GM12878 (cell line): ENCODE measurements at regions not wholly inside any gene's neighbourhood (a gene's known extent, or its start where the extent isn't known, plus 50 kb on each side); places are given as distances from the start of the nearest gene placed in this dataset.

Experiments
- ATAC-seq: fragments of 200-7000 bp; cut with Tn5 transposase; 3 replicates; pipeline ENCODE4 v1.9.1; 2020; ENCODE audit warnings: mild to moderate bottlenecking, moderate library complexity
- BruUV-seq: library from RNA; stranded (reverse); fragments of 400-500 nt; replicated peaks from 2 replicates; lab custom pipeline; 2021; lab: Mats Ljungman, UMichigan
- CTCF ChIA-PET: fragments of 300-600 bp; sonication (Branson Sonifier 250); formaldehyde crosslinking; extraction: SDS; loops from one replicate; lab custom pipeline; 2021; ENCODE audit warnings: inconsistent platforms; lab: Yijun Ruan, JAX
- POLR2A ChIA-PET: fragments of 350-600 bp; formaldehyde crosslinking; extraction: SDS; loops from one replicate; lab custom pipeline; 2021; ENCODE audit warnings: inconsistent platforms; lab: Charles Lee
- RAD21 ChIA-PET: fragments of 300-600 bp; sonication (Branson Sonifier 250); formaldehyde crosslinking; loops from one replicate; lab custom pipeline; 2023; ENCODE audit warnings: antibody characterized with exemption; ENCODE audit not compliant: unreplicated experiment; lab: Charles Lee
- SMC1A ChIA-PET: fragments of 300-600 bp; sonication (Branson Sonifier 250); formaldehyde crosslinking; loops from one replicate; lab custom pipeline; 2023; ENCODE audit not compliant: unreplicated experiment, uncharacterized antibody; lab: Charles Lee
- DNase-seq: peaks from one replicate; pipeline ENCODE4 v3.0.0-alpha.2; 2011; ENCODE audit warnings: low read depth, low spot score
- FAIRE-seq: peaks from 3 replicates; lab custom pipeline; 2011; peaks lifted over from hg19 to GRCh38; lab: Jason Lieb, UNC
- H2AFZ ChIP-seq: 2 replicates; pipeline ENCODE4 v1.6.0; 2011; ENCODE audit warnings: low read depth, low read length, control low read depth; ENCODE audit not compliant: control insufficient read depth
- H3K27ac ChIP-seq: 2 replicates; pipeline ENCODE4 v1.5.1; 2011; ENCODE audit warnings: control low read depth; ENCODE audit not compliant: control insufficient read depth, insufficient read depth
- H3K27me3 ChIP-seq, 2 experiments: replicated peaks in 1 of 2; 2 replicates each; pipeline versions ENCODE4 v1.6.0 to v1.6.1; 2011; ENCODE audit warnings: low read length in 1 of 2; ENCODE audit not compliant: control insufficient read depth in 2 of 2, insufficient read depth in 2 of 2
- H3K36me3 ChIP-seq, 2 experiments: 2 replicates each; pipeline ENCODE4 v1.5.1; 2011; ENCODE audit warnings: low read length in 1 of 2; ENCODE audit not compliant: control insufficient read depth in 2 of 2, insufficient read depth in 2 of 2
- H3K4me1 ChIP-seq: 2 replicates; pipeline ENCODE4 v1.6.1; 2011; ENCODE audit warnings: mild to moderate bottlenecking, low read length, moderate library complexity, mixed read lengths; ENCODE audit not compliant: control insufficient read depth, insufficient read depth
- H3K4me2 ChIP-seq: 2 replicates; pipeline ENCODE4 v1.6.0; 2011; ENCODE audit warnings: control low read depth; ENCODE audit not compliant: control insufficient read depth, insufficient read depth
- H3K4me3 ChIP-seq: fragments of 200-600 bp; sonication (generic); 2 replicates; pipeline ENCODE4 v1.5.1; 2016
- H3K79me2 ChIP-seq: 2 replicates; pipeline ENCODE4 v1.6.0; 2011; ENCODE audit warnings: low read length; ENCODE audit not compliant: control insufficient read depth, insufficient read depth
- H3K9ac ChIP-seq: 2 replicates; pipeline ENCODE4 v1.8.0; 2011; ENCODE audit warnings: low read length, control low read depth, mixed read lengths; ENCODE audit not compliant: control insufficient read depth, insufficient read depth
- H3K9me3 ChIP-seq: replicated peaks from 3 replicates; pipeline ENCODE4 v1.5.1; 2011; ENCODE audit warnings: mild to moderate bottlenecking, low read length; ENCODE audit not compliant: control insufficient read depth, insufficient read depth
- H4K20me1 ChIP-seq: 2 replicates; pipeline ENCODE4 v1.6.0; 2011; ENCODE audit not compliant: control insufficient read depth, insufficient read depth
- BHLHE40 ChIP-seq, 2 experiments: fragments of 450-650 bp in 1 of 2; IDR thresholded peaks; 2 replicates each; pipeline ENCODE4 v1.6.1; 2011 to 2017; ENCODE audit warnings: low read depth in 2 of 2, borderline replicate concordance in 1 of 2, improper control_type of control experiment in 1 of 2, low read length in 1 of 2, mild to moderate bottlenecking in 1 of 2
- BMI1 ChIP-seq: fragments of 450-650 bp; IDR thresholded peaks from 2 replicates; pipeline ENCODE4 v1.6.1; 2016; ENCODE audit warnings: mild to moderate bottlenecking, moderate library complexity, borderline replicate concordance
- EP300 ChIP-seq, 2 experiments: fragments of 150-350 bp in 1 of 2; IDR thresholded peaks; 2 replicates each; pipeline ENCODE4 v1.6.1; 2011 to 2012; ENCODE audit warnings: low read depth in 2 of 2, low read length in 2 of 2, borderline replicate concordance in 1 of 2, improper control_type of control experiment in 1 of 2, inconsistent platforms in 1 of 2; ENCODE audit not compliant: control insufficient read depth in 1 of 2
- ETV6 ChIP-seq, 2 experiments: fragments of 450-650 bp in 1 of 2; IDR thresholded peaks in 1 of 2; conservative IDR thresholded peaks in 1 of 2; 2 replicates each; pipeline ENCODE4 v1.6.1; 2014; ENCODE audit warnings: antibody characterized with exemption in 1 of 2, borderline replicate concordance in 1 of 2, low read depth in 1 of 2, mild to moderate bottlenecking in 1 of 2, moderate library complexity in 1 of 2
- FOS ChIP-seq: IDR thresholded peaks from 3 replicates; pipeline ENCODE4 v1.6.1; 2011; ENCODE audit warnings: borderline replicate concordance; ENCODE audit not compliant: insufficient read length; ENCODE audit errors: extremely low read depth
- FOXM1 ChIP-seq: IDR thresholded peaks from 2 replicates; pipeline ENCODE4 v1.6.1; 2012; ENCODE audit warnings: low read depth, mild to moderate bottlenecking, inconsistent platforms, low read length, moderate library complexity
- GABPA ChIP-seq: IDR thresholded peaks from 2 replicates; pipeline ENCODE4 v1.6.1; 2014; ENCODE audit warnings: antibody characterized with exemption, low read depth, mild to moderate bottlenecking, inconsistent platforms
- GATAD2B ChIP-seq: fragments of 450-650 bp; conservative IDR thresholded peaks from 2 replicates; pipeline ENCODE4 v1.6.1; 2017; ENCODE audit warnings: low read depth, mild to moderate bottlenecking, moderate library complexity
- HDGF ChIP-seq: fragments of 450-650 bp; IDR thresholded peaks from 2 replicates; pipeline ENCODE4 v1.6.1; 2016; ENCODE audit warnings: antibody characterized with exemption
- JUND ChIP-seq: IDR thresholded peaks from 2 replicates; pipeline ENCODE4 v1.6.1; 2012; ENCODE audit warnings: low read depth, mild to moderate bottlenecking, low read length, improper control_type of control experiment, moderate library complexity
- NFXL1 ChIP-seq: fragments of 450-650 bp; IDR thresholded peaks from 2 replicates; pipeline ENCODE4 v1.6.1; 2017; ENCODE audit warnings: antibody characterized with exemption, mild to moderate bottlenecking, borderline replicate concordance
- POU2F2 ChIP-seq: IDR thresholded peaks from 3 replicates; pipeline ENCODE4 v1.6.1; 2011; ENCODE audit warnings: low read depth, mild to moderate bottlenecking, low read length, borderline replicate concordance
- RUNX3 ChIP-seq: IDR thresholded peaks from 2 replicates; pipeline ENCODE4 v1.6.1; 2012; ENCODE audit warnings: low read length, inconsistent platforms
- SPI1 ChIP-seq: IDR thresholded peaks from 2 replicates; pipeline ENCODE4 v1.6.1; 2011; ENCODE audit warnings: low read depth, mild to moderate bottlenecking, low read length, moderate library complexity, borderline replicate concordance; ENCODE audit not compliant: insufficient read depth
- SREBF1 ChIP-seq: IDR thresholded peaks from 2 replicates; pipeline ENCODE4 v1.6.1; 2012; ENCODE audit warnings: mild to moderate bottlenecking, low read length
- STAT3 ChIP-seq: IDR thresholded peaks from 2 replicates; pipeline ENCODE4 v1.6.1; 2011; ENCODE audit warnings: low read depth, low read length, improper control_type of control experiment
- ZNF217 ChIP-seq: fragments of 450-650 bp; IDR thresholded peaks from 2 replicates; pipeline ENCODE4 v1.6.1; 2017; ENCODE audit warnings: antibody characterized with exemption, mild to moderate bottlenecking
- WGBS: methylation state at CpG from one replicate; pipeline ENCODE4 v1.1.6; 2016; ENCODE audit warnings: low lambda C conversion rate; ENCODE audit not compliant: insufficient replicate concordance, insufficient coverage; ENCODE audit errors: missing lambda C conversion rate; 5-methylcytosine and 5-hydroxymethylcytosine counted together
- in situ Hi-C: fragments of 300-500 bp; cut with MboI; formaldehyde crosslinking; loops from 9 replicates; pipeline ENCODE4 v1.14.3; 2018; ENCODE audit warnings: mixed read lengths
- intact Hi-C: fragments of 100-400 bp; cut with micrococcal nuclease; formaldehyde crosslinking; loops from one replicate; pipeline ENCODE4 v1.14.2; 2022; ENCODE audit not compliant: unreplicated experiment
- TF ChIP-seq, protein P1 (sequence below): IDR thresholded peaks from 2 replicates; pipeline ENCODE4 v1.6.1; 2011; ENCODE audit warnings: mild to moderate bottlenecking, low read depth, low read length, moderate library complexity; ENCODE audit not compliant: insufficient replicate concordance

GRCh38 chr5:175384724-175385552, 59.0 kb downstream of the DRD1 start:
- FAIRE-seq: no peak
- ChIA-PET SMC1A (interaction anchor here (0.6 kb wide), 1 partner anchor 1986 kb away, joined by 3 read pairs; no protein-coding TSS in a partner anchor), RAD21 (no interaction called here), CTCF (no interaction called here), POLR2A (no interaction called here)
- H3K9me3 ChIP-seq: no peaks in the 10 kb centered on the region
- no peak for ATAC-seq
- intact Hi-C loops (no loop called here), in situ Hi-C loops (no loop called here)
- H2AFZ ChIP-seq: no peak overlapping the region
- H3K36me3 ChIP-seq: no peaks in the 10 kb centered on the region
- no TSS peak for BruUV-seq
- H3K9ac ChIP-seq: no peak overlapping the region
- H4K20me1 ChIP-seq: no peaks in the 10 kb centered on the region
- no peaks in the 10 kb centered on the region for H3K4me1 ChIP-seq
- H3K27me3 ChIP-seq: no peaks in the 10 kb centered on the region
- no peak overlapping the region for H3K27ac ChIP-seq
- H3K79me2 ChIP-seq: no peaks in the 10 kb centered on the region
- no peak for TF ChIP-seq NFXL1
- no peak for TF ChIP-seq GATAD2B
- TF ChIP-seq BMI1: no peak
- TF ChIP-seq ETV6 (conservative IDR thresholded peaks at IDR 0.05 in 1 of 2, IDR thresholded peaks at IDR 0.05 in 1 of 2; ENCODE audit: borderline replicate concordance in 1 of 2, low read depth in 1 of 2): no peak
- TF ChIP-seq FOXM1: no peak
- no peak for TF ChIP-seq JUND
- no peak for TF ChIP-seq RUNX3
- TF ChIP-seq BHLHE40 (IDR thresholded peaks at IDR 0.05; ENCODE audit: borderline replicate concordance in 1 of 2, low read depth in 2 of 2, low read length in 1 of 2): no peak
- no peak for TF ChIP-seq EP300 (IDR thresholded peaks at IDR 0.05; ENCODE audit: borderline replicate concordance in 1 of 2, control insufficient read depth in 1 of 2, low read depth in 2 of 2, low read length in 2 of 2)
- TF ChIP-seq, protein P1, sequence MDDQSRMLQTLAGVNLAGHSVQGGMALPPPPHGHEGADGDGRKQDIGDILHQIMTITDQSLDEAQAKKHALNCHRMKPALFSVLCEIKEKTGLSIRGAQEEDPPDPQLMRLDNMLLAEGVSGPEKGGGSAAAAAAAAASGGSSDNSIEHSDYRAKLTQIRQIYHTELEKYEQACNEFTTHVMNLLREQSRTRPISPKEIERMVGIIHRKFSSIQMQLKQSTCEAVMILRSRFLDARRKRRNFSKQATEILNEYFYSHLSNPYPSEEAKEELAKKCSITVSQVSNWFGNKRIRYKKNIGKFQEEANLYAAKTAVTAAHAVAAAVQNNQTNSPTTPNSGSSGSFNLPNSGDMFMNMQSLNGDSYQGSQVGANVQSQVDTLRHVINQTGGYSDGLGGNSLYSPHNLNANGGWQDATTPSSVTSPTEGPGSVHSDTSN: no peak
- TF ChIP-seq STAT3: no peak
- TF ChIP-seq SREBF1: no peak
- no peak for TF ChIP-seq GABPA
- TF ChIP-seq SPI1: no peak
- TF ChIP-seq ZNF217: no peak
- TF ChIP-seq POU2F2: no peak
- TF ChIP-seq HDGF: no peak
- no peak for TF ChIP-seq FOS
- no peak overlapping the region for H3K4me3 ChIP-seq
- no peak overlapping the region for H3K4me2 ChIP-seq
- no peak for DNase-seq
- WGBS: 25% methylated on average over 2 of the region's 2 CpGs
